ENCODE measurements at regions not wholly inside any gene's neighbourhood (a gene's known extent, or its start where the extent isn't known, plus 50 kb on each side); places are given as distances from the start of the nearest gene placed in this dataset.

GRCh38 chr11:19352072-19352770 lies 111.5 kb upstream of the E2F8 start:
- TF ChIP-seq RAD21 (IDR thresholded peaks at IDR 0.05; ENCODE audit: insufficient read depth, low read depth, low read length): no peak
- TF ChIP-seq CTCF (IDR thresholded peaks at IDR 0.05 in 2 of 3, conservative IDR thresholded peaks at IDR 0.05 in 1 of 3; ENCODE audit: control insufficient read depth in 2 of 3, extremely low read depth in 1 of 3, insufficient read depth in 1 of 3, low read depth in 3 of 3, low read length in 3 of 3): no peak
- TF ChIP-seq GABPA (IDR thresholded peaks at IDR 0.05; ENCODE audit: low read depth): no peak
- no peak for TF ChIP-seq EP300 (IDR thresholded peaks at IDR 0.05; ENCODE audit: borderline replicate concordance in 1 of 2, control insufficient read depth in 1 of 2, low read depth in 2 of 2, low read length in 2 of 2)
- TF ChIP-seq MAX (IDR thresholded peaks at IDR 0.05; ENCODE audit: low read depth, low read length): no peak
- TF ChIP-seq HSF1 (IDR thresholded peaks at IDR 0.05; ENCODE audit: low read depth, low read length): no peak
- TF ChIP-seq ZSCAN29 (IDR thresholded peaks at IDR 0.05): no peak
- TF ChIP-seq CHD4 (IDR thresholded peaks at IDR 0.05): no peak

All from GM12878 (cell line).